IMR-90 (cell line): ENCODE measurements at regions not wholly inside any gene's neighbourhood (a gene's known extent, or its start where the extent isn't known, plus 50 kb on each side); places are given as distances from the start of the nearest gene placed in this dataset.

Experiments
- ATAC-seq: fragments of 200-7000 bp; cut with Tn5 transposase; 2 replicates; pipeline ENCODE4 v1.9.1; 2020; ENCODE audit warnings: low read depth, mild to moderate bottlenecking, moderate library complexity
- BruUV-seq: library from RNA; stranded (reverse); fragments of 400-500 nt; replicated peaks from 2 replicates; lab custom pipeline; 2021; lab: Mats Ljungman, UMichigan
- CTCF ChIA-PET: fragments of 300-600 bp; formaldehyde crosslinking; extraction: SDS; loops from one replicate; lab custom pipeline; 2021; ENCODE audit warnings: antibody characterized with exemption; lab: Yijun Ruan, JAX
- POLR2A ChIA-PET: fragments of 300-600 bp; sonication (Branson Sonifier 250); formaldehyde crosslinking; loops from one replicate; lab custom pipeline; 2022; ENCODE audit warnings: antibody characterized with exemption; ENCODE audit not compliant: unreplicated experiment; lab: Charles Lee
- DNase-seq: peaks from one replicate; pipeline ENCODE4 v3.0.0; 2013
- H2AFZ ChIP-seq: replicated peaks from 2 replicates; pipeline ENCODE3; 2013; ENCODE audit warnings: low read length, mild to moderate bottlenecking; ENCODE audit not compliant: poor library complexity
- H2AK5ac ChIP-seq: 2 replicates; pipeline ENCODE4 v1.6.1; 2013; ENCODE audit warnings: low read depth, low read length, inconsistent platforms
- H2AK9ac ChIP-seq: replicated peaks from 2 replicates; pipeline ENCODE3; 2013; ENCODE audit warnings: mild to moderate bottlenecking, low read depth, low read length, moderate library complexity; ENCODE audit not compliant: poor library complexity
- H2BK120ac ChIP-seq: 2 replicates; pipeline ENCODE4 v1.6.1; 2013; ENCODE audit warnings: low read depth, low read length, inconsistent platforms
- H2BK15ac ChIP-seq: 3 replicates; pipeline ENCODE4 v1.6.1; 2013; ENCODE audit warnings: low read depth, low read length, inconsistent platforms
- H2BK20ac ChIP-seq: 2 replicates; pipeline ENCODE4 v1.6.1; 2013; ENCODE audit warnings: low read depth, mild to moderate bottlenecking, inconsistent platforms, low read length, moderate library complexity
- H2BK5ac ChIP-seq: 2 replicates; pipeline ENCODE4 v1.6.1; 2013; ENCODE audit warnings: mild to moderate bottlenecking, low read depth, low read length, inconsistent platforms; ENCODE audit not compliant: poor library complexity, severe bottlenecking
- H3K14ac ChIP-seq: replicated peaks from 2 replicates; pipeline ENCODE4 v1.6.1; 2013; ENCODE audit warnings: low read depth, low read length, inconsistent platforms
- H3K18ac ChIP-seq: 2 replicates; pipeline ENCODE4 v1.6.1; 2013; ENCODE audit warnings: low read depth, low read length, control low read depth
- H3K23ac ChIP-seq: 2 replicates; pipeline ENCODE4 v1.6.1; 2013; ENCODE audit warnings: low read depth, low read length, inconsistent platforms
- H3K27ac ChIP-seq: 2 replicates; pipeline ENCODE4 v1.5.1; 2013; ENCODE audit warnings: mild to moderate bottlenecking, control low read depth, low read length; ENCODE audit not compliant: insufficient read depth
- H3K27me3 ChIP-seq: 2 replicates; pipeline ENCODE4 v1.6.1; 2013; ENCODE audit warnings: low read length; ENCODE audit not compliant: control insufficient read depth, insufficient read depth
- H3K36me3 ChIP-seq: 2 replicates; pipeline ENCODE4 v1.6.1; 2013; ENCODE audit warnings: low read length, mixed read lengths; ENCODE audit not compliant: control insufficient read depth, insufficient read depth
- H3K4ac ChIP-seq: 2 replicates; pipeline ENCODE4 v1.6.1; 2013; ENCODE audit warnings: low read depth, low read length, inconsistent platforms
- H3K4me1 ChIP-seq: 2 replicates; pipeline ENCODE4 v1.6.1; 2013; ENCODE audit warnings: low read length, mixed read lengths; ENCODE audit not compliant: control insufficient read depth, insufficient read depth
- H3K4me2 ChIP-seq: 2 replicates; pipeline ENCODE4 v1.6.1; 2013; ENCODE audit warnings: low read depth, mild to moderate bottlenecking, control low read depth, low read length, moderate library complexity
- H3K4me3 ChIP-seq: 2 replicates; pipeline ENCODE4 v1.5.1; 2013; ENCODE audit warnings: low read depth, mild to moderate bottlenecking, control low read depth, low read length, moderate library complexity; ENCODE audit not compliant: insufficient read depth
- H3K56ac ChIP-seq: 2 replicates; pipeline ENCODE4 v1.6.1; 2013; ENCODE audit warnings: low read length, inconsistent platforms; ENCODE audit not compliant: insufficient read depth; ENCODE audit errors: extremely low read depth
- H3K79me1 ChIP-seq, 2 experiments: 2 replicates each; pipeline ENCODE4 v1.6.1; 2013; ENCODE audit warnings: low read length in 2 of 2, inconsistent platforms in 1 of 2, low read depth in 1 of 2
- H3K9ac ChIP-seq: 2 replicates; pipeline ENCODE4 v1.6.1; 2013; ENCODE audit warnings: low read depth, low read length, control low read depth
- H3K9me1 ChIP-seq: 2 replicates; pipeline ENCODE4 v1.6.1; 2013; ENCODE audit warnings: low read length, inconsistent platforms; ENCODE audit not compliant: insufficient read depth
- H3K9me3 ChIP-seq: 2 replicates; pipeline ENCODE4 v1.6.1; 2013; ENCODE audit warnings: low read length; ENCODE audit not compliant: control insufficient read depth, insufficient read depth
- H4K20me1 ChIP-seq: 2 replicates; pipeline ENCODE4 v1.6.1; 2013; ENCODE audit warnings: low read length, inconsistent platforms; ENCODE audit not compliant: insufficient read depth
- H4K5ac ChIP-seq: 2 replicates; pipeline ENCODE4 v1.6.1; 2013; ENCODE audit warnings: mild to moderate bottlenecking, low read depth, low read length, control low read depth
- H4K8ac ChIP-seq, 2 experiments: 2 replicates each; pipeline ENCODE4 v1.6.1; 2013; ENCODE audit warnings: low read depth in 2 of 2, low read length in 2 of 2, control low read depth in 1 of 2, inconsistent platforms in 1 of 2
- H4K91ac ChIP-seq: 2 replicates; pipeline ENCODE4 v1.6.1; 2013; ENCODE audit warnings: low read depth, low read length, inconsistent platforms; ENCODE audit not compliant: insufficient read depth
- CEBPB ChIP-seq: IDR thresholded peaks from 2 replicates; pipeline ENCODE4 v1.6.1; 2012; ENCODE audit warnings: low read depth, low read length, improper control_type of control experiment
- MAFK ChIP-seq: IDR thresholded peaks from 2 replicates; pipeline ENCODE4 v1.6.1; 2012; ENCODE audit warnings: low read depth, low read length, improper control_type of control experiment
- WGBS, 2 experiments: methylation state at CpG; one replicate each; pipeline versions ENCODE4 v1.1.5 to v1.1.7; 2013; ENCODE audit warnings: missing lambda C conversion rate in 2 of 2; ENCODE audit not compliant: insufficient read length in 1 of 2; ENCODE audit errors: extremely low coverage in 2 of 2; 5-methylcytosine and 5-hydroxymethylcytosine counted together
- dilution Hi-C: fragments of 300-500 bp; cut with HindIII; formaldehyde crosslinking; loops from one replicate; pipeline ENCODE4 v1.14.3; 2018; ENCODE audit warnings: low sequenced_read_pairs; ENCODE audit not compliant: unreplicated experiment
- in situ Hi-C: fragments of 300-500 bp; cut with MboI; formaldehyde crosslinking; loops from 3 replicates; pipeline ENCODE4 v1.14.3; 2019; ENCODE audit warnings: low sequenced_read_pairs, inconsistent platforms, mixed read lengths
- intact Hi-C: fragments of 100-400 bp; cut with micrococcal nuclease; formaldehyde crosslinking; loops from 2 replicates; pipeline ENCODE4 v1.10.0; 2022

DNA sequence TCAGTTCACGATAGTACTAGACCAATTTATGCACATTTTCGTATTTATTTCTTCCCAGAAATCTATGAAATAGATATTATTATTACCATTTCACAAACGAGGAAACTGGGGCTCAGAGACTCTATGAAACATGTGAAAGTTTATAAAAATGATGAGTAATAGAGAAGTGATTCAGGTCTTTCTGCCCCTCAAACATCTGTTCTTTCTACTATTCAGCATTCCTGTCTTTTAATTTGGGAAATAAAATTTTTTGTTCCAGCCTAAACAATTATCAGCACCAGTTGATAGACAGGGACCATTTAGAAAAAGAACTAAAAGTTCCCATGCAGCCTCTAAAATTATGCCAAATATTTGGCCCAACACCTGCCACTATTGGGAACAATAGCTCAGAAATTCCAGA lies 585.1 kb downstream of the PTPRC start:
- H2AK5ac ChIP-seq, result no peak overlapping the region
- no peak overlapping the region for H2BK5ac ChIP-seq
- H3K36me3 ChIP-seq, result no peaks in the 10 kb centered on the region
- no TSS peak for BruUV-seq
- in situ Hi-C loops, result no loop called here
- DNase-seq (peak; percentile 42), ATAC-seq (no peak)
- no peak overlapping the region for H2BK120ac ChIP-seq
- H3K4ac ChIP-seq, result no peak overlapping the region
- no peak overlapping the region for H4K8ac ChIP-seq
- H3K18ac ChIP-seq, result no peak overlapping the region
- 0 out of 2 replicates have a peak, but pooled peaks have one; percentile 16 for TF ChIP-seq MAFK
- no peak for TF ChIP-seq CEBPB
- no peaks in the 10 kb centered on the region for H4K20me1 ChIP-seq
- H3K56ac ChIP-seq, result no peak overlapping the region
- no peak overlapping the region for H2AFZ ChIP-seq
- dilution Hi-C loops, result no loop called here
- H3K4me2 ChIP-seq, result no peak overlapping the region
- no peak overlapping the region for H4K91ac ChIP-seq
- no peaks in the 10 kb centered on the region for H3K4me1 ChIP-seq
- no peak overlapping the region for H3K23ac ChIP-seq
- intact Hi-C loops, result no loop called here
- no peaks in the 10 kb centered on the region for H3K79me1 ChIP-seq
- no peak overlapping the region for H3K9ac ChIP-seq
- H3K27me3 ChIP-seq, result no peaks in the 10 kb centered on the region
- no peak overlapping the region for H4K5ac ChIP-seq
- no peak overlapping the region for H2BK20ac ChIP-seq
- H2BK15ac ChIP-seq, result no peak overlapping the region
- POLR2A ChIA-PET, result no interaction called here
- no peak overlapping the region for H2AK9ac ChIP-seq
- CTCF ChIA-PET, result no interaction called here
- WGBS, 2 experiments, result no CpG with 5 or more reads among the region's 3 CpGs
- no peak overlapping the region for H3K14ac ChIP-seq
- H3K9me3 ChIP-seq, result peaks cover 3% of the 10 kb centered on the region; the same call in 1 of the 2 replicates
- no peaks in the 10 kb centered on the region for H3K9me1 ChIP-seq
- no peak overlapping the region for H3K4me3 ChIP-seq
- no peak overlapping the region for H3K27ac ChIP-seq
